Endothelial cell of umbilical vein (primary cell): ENCODE measurements at regions not wholly inside any gene's neighbourhood (a gene's known extent, or its start where the extent isn't known, plus 50 kb on each side); places are given as distances from the start of the nearest gene placed in this dataset.

Source experiments
- BruUV-seq: library from RNA; stranded (reverse); fragments of 400-500 nt; replicated peaks from 2 replicates; lab custom pipeline; 2021; lab: Mats Ljungman, UMichigan
- CTCF ChIA-PET: fragments of 300-600, 350-600 bp; sonication (Branson Sonifier 250); formaldehyde crosslinking; loops from one replicate; lab custom pipeline; 2021; ENCODE audit warnings: antibody characterized with exemption, inconsistent platforms; lab: Charles Lee
- POLR2A ChIA-PET: fragments of 300-600, 350-600 bp; sonication (Branson Sonifier 250); formaldehyde crosslinking; loops from one replicate; lab custom pipeline; 2021; ENCODE audit warnings: antibody characterized with exemption, inconsistent platforms; lab: Charles Lee
- DNase-seq: peaks from one replicate; pipeline ENCODE4 v3.0.0-alpha.2; 2011; ENCODE audit warnings: low read depth, low spot score
- FAIRE-seq: peaks from 2 replicates; lab custom pipeline; 2011; peaks lifted over from hg19 to GRCh38; lab: Jason Lieb, UNC
- H2AFZ ChIP-seq: 2 replicates; pipeline ENCODE4 v1.6.0; 2012; ENCODE audit warnings: low read depth, low read length, control low read depth, inconsistent platforms
- H3K27ac ChIP-seq: 2 replicates; pipeline ENCODE4 v1.5.1; 2011; ENCODE audit warnings: low read depth, mild to moderate bottlenecking, control low read depth, low read length, moderate library complexity; ENCODE audit not compliant: insufficient read depth
- H3K27me3 ChIP-seq, 2 experiments: 2 replicates each; pipeline versions ENCODE4 v1.6.0 to v1.6.1; 2011; ENCODE audit warnings: low read length in 2 of 2, mixed read lengths in 1 of 2; ENCODE audit not compliant: control insufficient read depth in 2 of 2, insufficient read depth in 2 of 2
- H3K36me3 ChIP-seq, 2 experiments: 2 replicates in 1 of 2; 3 replicates in 1 of 2; pipeline ENCODE4 v1.5.1; 2011; ENCODE audit warnings: low read length in 2 of 2, mild to moderate bottlenecking in 1 of 2, moderate library complexity in 1 of 2; ENCODE audit not compliant: control insufficient read depth in 2 of 2, insufficient read depth in 2 of 2; ENCODE audit errors: extremely low read depth in 1 of 2
- H3K4me1 ChIP-seq: 3 replicates; pipeline ENCODE4 v1.5.1; 2011; ENCODE audit warnings: mild to moderate bottlenecking, low read length; ENCODE audit not compliant: control insufficient read depth, insufficient read depth; ENCODE audit errors: extremely low read depth
- H3K4me2 ChIP-seq: 2 replicates; pipeline ENCODE4 v1.6.1; 2011; ENCODE audit warnings: low read length, control low read depth, mixed read lengths; ENCODE audit not compliant: insufficient read depth
- H3K4me3 ChIP-seq, 3 experiments: fragments of 200-600 bp in 1 of 3; sonication (generic), shearing (Covaris generic) in 1 of 3; replicated peaks in 1 of 3; 2 replicates each; pipeline ENCODE4 v1.5.1; 2011 to 2016; ENCODE audit warnings: control low read depth in 3 of 3, low read length in 3 of 3, mild to moderate bottlenecking in 2 of 3, inconsistent platforms in 1 of 3, low read depth in 1 of 3, moderate library complexity in 1 of 3; ENCODE audit not compliant: insufficient read depth in 1 of 3
- H3K79me2 ChIP-seq: 2 replicates; pipeline ENCODE4 v1.6.0; 2012; ENCODE audit warnings: low read length, inconsistent platforms; ENCODE audit not compliant: control insufficient read depth, insufficient read depth
- H3K9ac ChIP-seq: replicated peaks from 2 replicates; pipeline ENCODE3; 2011; ENCODE audit warnings: low read length, control low read depth; ENCODE audit not compliant: insufficient read depth; ENCODE audit errors: extremely low read depth
- H3K9me1 ChIP-seq: replicated peaks from 3 replicates; pipeline ENCODE4 v1.6.0; 2011; ENCODE audit warnings: mild to moderate bottlenecking, low read length; ENCODE audit not compliant: control insufficient read depth, insufficient read depth; ENCODE audit errors: extremely low read depth
- H3K9me3 ChIP-seq: replicated peaks from 2 replicates; pipeline ENCODE4 v1.5.1; 2012; ENCODE audit warnings: low read length, inconsistent platforms; ENCODE audit not compliant: control insufficient read depth, insufficient read depth
- H4K20me1 ChIP-seq: replicated peaks from 2 replicates; pipeline ENCODE3; 2011; ENCODE audit warnings: mild to moderate bottlenecking, low read length; ENCODE audit not compliant: control insufficient read depth, insufficient read depth; ENCODE audit errors: extremely low read depth
- EZH2 ChIP-seq: IDR thresholded peaks from 2 replicates; pipeline ENCODE4 v1.6.1; 2012; ENCODE audit warnings: borderline replicate concordance, low read depth, mild to moderate bottlenecking, moderate library complexity, low read length, inconsistent platforms; ENCODE audit not compliant: severe bottlenecking
- FOS ChIP-seq: IDR thresholded peaks from 2 replicates; pipeline ENCODE4 v1.6.1; 2011; ENCODE audit warnings: mild to moderate bottlenecking, low read length, moderate library complexity, borderline replicate concordance; ENCODE audit not compliant: insufficient read depth
- GATA2 ChIP-seq: IDR thresholded peaks from 2 replicates; pipeline ENCODE4 v1.7.0; 2011; ENCODE audit warnings: low read depth, mild to moderate bottlenecking, moderate library complexity, mixed read lengths, low read length; ENCODE audit not compliant: insufficient read length, insufficient read depth
- JUN ChIP-seq: IDR thresholded peaks from 2 replicates; pipeline ENCODE4 v1.6.1; 2011; ENCODE audit warnings: borderline replicate concordance, low read depth; ENCODE audit not compliant: insufficient read length, insufficient read depth
- MYC ChIP-seq: IDR thresholded peaks from one replicate; pipeline ENCODE4 v1.6.1; 2011; ENCODE audit warnings: mild to moderate bottlenecking, low read depth, low read length
- POLR2A ChIP-seq: IDR thresholded peaks from 2 replicates; pipeline ENCODE4 v1.6.1; 2012; ENCODE audit warnings: low read depth, mild to moderate bottlenecking, control low read depth, low read length
- POLR2AphosphoS5 ChIP-seq: IDR thresholded peaks from 2 replicates; pipeline ENCODE4 v1.6.1; 2012; ENCODE audit warnings: low read depth, mild to moderate bottlenecking, control low read depth, low read length, moderate library complexity; ENCODE audit not compliant: insufficient read depth
- dilution Hi-C: fragments of 300-500 bp; cut with MboI; formaldehyde crosslinking; loops from one replicate; pipeline ENCODE4 v1.15.0; 2019; ENCODE audit warnings: low sequenced_read_pairs; ENCODE audit not compliant: extremely low pct_ligation_motif_present
- intact Hi-C: fragments of 100-400 bp; cut with micrococcal nuclease; formaldehyde crosslinking; loops from one replicate; pipeline ENCODE4 v1.10.0; 2022
- TF ChIP-seq, protein P1 (sequence below), 2 donors: IDR thresholded peaks; 1 replicate in 1 of 2; 2 replicates in 1 of 2; pipeline ENCODE4 v1.5.1; 2011; ENCODE audit warnings: low read length in 2 of 2, mild to moderate bottlenecking in 2 of 2, moderate library complexity in 2 of 2, control low read depth in 1 of 2, inconsistent platforms in 1 of 2, low read depth in 1 of 2; ENCODE audit not compliant: insufficient read depth in 1 of 2; ENCODE audit errors: extremely low read depth in 1 of 2
- TF ChIP-seq, protein P2 (sequence below): IDR thresholded peaks from 2 replicates; pipeline ENCODE4 v1.6.1; 2011; ENCODE audit not compliant: insufficient read depth, insufficient read length

DNA sequence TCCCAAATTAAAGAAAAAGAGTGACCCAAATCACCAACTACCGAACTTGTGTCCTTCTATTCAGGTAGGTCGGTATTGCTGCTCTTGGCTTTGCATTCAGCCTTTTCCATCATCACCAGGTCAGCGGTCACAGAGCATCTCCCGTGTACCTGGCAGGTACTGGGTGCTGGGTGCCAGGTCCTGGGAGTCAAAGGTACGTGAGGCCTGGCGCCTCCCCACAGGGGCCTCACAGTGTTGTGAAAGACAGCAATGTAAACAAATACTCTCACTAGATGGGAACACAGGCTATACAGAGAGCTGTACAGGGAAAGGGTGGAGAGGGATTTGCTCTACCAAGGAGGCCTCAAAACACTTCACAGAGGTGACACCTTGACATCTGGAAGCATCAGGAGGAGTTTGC is 86.7 kb downstream of the ZIC5 start:
- Histone ChIP-seq H3K36me3 (no peaks in the 10 kb centered on the region), H3K4me1 (no peaks in the 10 kb centered on the region), H3K9me1 (no peaks in the 10 kb centered on the region), H3K4me2 (no peak overlapping the region), H3K9me3 (no peaks in the 10 kb centered on the region), H3K79me2 (no peaks in the 10 kb centered on the region), H3K9ac (no peak overlapping the region), H3K4me3 (no peak overlapping the region), H2AFZ (no peak overlapping the region), H3K27me3 (peaks cover 0 to 1% of the 10 kb centered on the region in 2 experiments), H4K20me1 (no peaks in the 10 kb centered on the region), H3K27ac (no peak overlapping the region)
- TF ChIP-seq FOS (no peak), GATA2 (no peak), POLR2AphosphoS5 (no peak), POLR2A (no peak), EZH2 (no peak)
- DNase-seq (no peak), FAIRE-seq (no peak)
- ChIA-PET CTCF (no interaction called here), POLR2A (no interaction called here)
- no TSS peak for BruUV-seq
- dilution Hi-C loops (no loop called here), intact Hi-C loops (no loop called here)

DNA sequence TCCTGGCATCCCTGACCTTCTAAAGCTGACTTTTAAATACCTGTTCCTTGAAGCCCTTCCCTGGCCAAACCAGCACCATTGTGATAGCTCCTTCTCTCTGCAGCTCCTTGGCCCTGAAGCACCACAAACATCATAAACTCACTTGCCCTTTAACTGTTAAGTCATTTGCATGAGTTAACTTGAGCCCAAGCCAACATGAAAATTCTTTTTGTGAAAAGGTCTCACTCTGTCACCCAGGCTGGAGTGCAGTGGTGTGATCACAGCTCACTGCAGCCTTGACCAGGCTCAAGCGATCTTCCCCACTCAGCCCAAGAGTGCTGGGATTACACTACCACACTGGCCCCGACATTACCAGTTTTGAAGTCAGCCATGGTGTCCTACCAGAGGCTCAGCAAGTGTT is 87.8 kb downstream of the ZIC5 start:
- Histone ChIP-seq H3K4me2 (no peak overlapping the region), H3K27ac (no peak overlapping the region), H2AFZ (no peak overlapping the region), H3K4me1 (no peaks in the 10 kb centered on the region), H3K4me3 (no peak overlapping the region), H3K36me3 (no peaks in the 10 kb centered on the region), H3K9ac (no peak overlapping the region), H3K9me1 (no peaks in the 10 kb centered on the region), H3K27me3 (peaks cover 4 to 6% of the 10 kb centered on the region in 2 experiments), H3K79me2 (no peaks in the 10 kb centered on the region), H3K9me3 (no peaks in the 10 kb centered on the region), H4K20me1 (no peaks in the 10 kb centered on the region)
- dilution Hi-C loops (no loop called here), intact Hi-C loops (no loop called here)
- no peak for FAIRE-seq
- no peak for DNase-seq
- POLR2A ChIA-PET, result no interaction called here
- no TSS peak for BruUV-seq
- no peak for TF ChIP-seq EZH2
- TF ChIP-seq GATA2, result no peak
- no peak for TF ChIP-seq FOS
- TF ChIP-seq, protein P1, sequence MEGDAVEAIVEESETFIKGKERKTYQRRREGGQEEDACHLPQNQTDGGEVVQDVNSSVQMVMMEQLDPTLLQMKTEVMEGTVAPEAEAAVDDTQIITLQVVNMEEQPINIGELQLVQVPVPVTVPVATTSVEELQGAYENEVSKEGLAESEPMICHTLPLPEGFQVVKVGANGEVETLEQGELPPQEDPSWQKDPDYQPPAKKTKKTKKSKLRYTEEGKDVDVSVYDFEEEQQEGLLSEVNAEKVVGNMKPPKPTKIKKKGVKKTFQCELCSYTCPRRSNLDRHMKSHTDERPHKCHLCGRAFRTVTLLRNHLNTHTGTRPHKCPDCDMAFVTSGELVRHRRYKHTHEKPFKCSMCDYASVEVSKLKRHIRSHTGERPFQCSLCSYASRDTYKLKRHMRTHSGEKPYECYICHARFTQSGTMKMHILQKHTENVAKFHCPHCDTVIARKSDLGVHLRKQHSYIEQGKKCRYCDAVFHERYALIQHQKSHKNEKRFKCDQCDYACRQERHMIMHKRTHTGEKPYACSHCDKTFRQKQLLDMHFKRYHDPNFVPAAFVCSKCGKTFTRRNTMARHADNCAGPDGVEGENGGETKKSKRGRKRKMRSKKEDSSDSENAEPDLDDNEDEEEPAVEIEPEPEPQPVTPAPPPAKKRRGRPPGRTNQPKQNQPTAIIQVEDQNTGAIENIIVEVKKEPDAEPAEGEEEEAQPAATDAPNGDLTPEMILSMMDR (IDR thresholded peaks at IDR 0.05; ENCODE audit: extremely low read depth in 1 of 2, insufficient read depth in 1 of 2, low read depth in 1 of 2, low read length in 2 of 2), result no peak
- no peak for TF ChIP-seq POLR2AphosphoS5
- TF ChIP-seq, protein P2, sequence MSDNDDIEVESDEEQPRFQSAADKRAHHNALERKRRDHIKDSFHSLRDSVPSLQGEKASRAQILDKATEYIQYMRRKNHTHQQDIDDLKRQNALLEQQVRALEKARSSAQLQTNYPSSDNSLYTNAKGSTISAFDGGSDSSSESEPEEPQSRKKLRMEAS, result no peak
- TF ChIP-seq JUN, result no peak
- no peak for TF ChIP-seq POLR2A
- TF ChIP-seq MYC, result no peak
- CTCF ChIA-PET, result interaction anchor here (0.8 kb wide), 1 partner anchor 17 kb away, joined by 4 read pairs; no protein-coding TSS in a partner anchor
